Activated T-cell treated with anti-CD3 and anti-CD28 coated beads, Interleukin-2, amount 50 U/mL, for 4 hours (primary cell): ENCODE measurements at regions not wholly inside any gene's neighbourhood (a gene's known extent, or its start where the extent isn't known, plus 50 kb on each side); places are given as distances from the start of the nearest gene placed in this dataset.
A peak's percentile ranks its signal among the peaks of the same experiment; 100 is the strongest.

Experiments used
- ATAC-seq, 2 donors: fragments of 200-7000 bp; cut with Tn5 transposase; one replicate each; pipeline ENCODE4 v1.10.0; 2021
- DNase-seq: peaks from one replicate; pipeline ENCODE4 v3.0.0-alpha.2; 2020
- H3K27me3 Mint-ChIP-seq: one replicate; pipeline ENCODE4 v1.8.0; 2021; ENCODE audit warnings: low read depth, mixed read lengths
- H3K36me3 Mint-ChIP-seq: one replicate; pipeline ENCODE4 v1.8.0; 2022; ENCODE audit warnings: mixed read lengths; ENCODE audit not compliant: insufficient read depth
- H3K4me1 Mint-ChIP-seq: one replicate; pipeline ENCODE4 v1.8.0; 2021; ENCODE audit warnings: low read depth, mixed read lengths
- H3K4me3 Mint-ChIP-seq: one replicate; pipeline ENCODE4 v1.8.0; 2021; ENCODE audit warnings: mild to moderate bottlenecking, moderate library complexity, mixed read lengths
- H3K9me3 Mint-ChIP-seq: one replicate; pipeline ENCODE4 v1.8.0; 2021; ENCODE audit warnings: mixed read lengths

- no peaks in the 10 kb centered on the region for H3K9me3 Mint-ChIP-seq
- no peak for ATAC-seq
- no peak for DNase-seq
- no peaks in the 10 kb centered on the region for H3K36me3 Mint-ChIP-seq
- no peak overlapping the region for H3K4me3 Mint-ChIP-seq
- H3K27me3 Mint-ChIP-seq = no peaks in the 10 kb centered on the region
- peaks cover 11% of the 10 kb centered on the region for H3K4me1 Mint-ChIP-seq
Observed at GRCh38 chr6:6851949-6852261, 255.9 kb upstream of the RREB1 start.

GRCh38 chr6:6856538-6857523, 250.9 kb upstream of the RREB1 start:
- no peaks in the 10 kb centered on the region for H3K9me3 Mint-ChIP-seq
- DNase-seq (peak; percentile 34), ATAC-seq (peak; percentile 88 to 92)
- H3K4me1 Mint-ChIP-seq = peaks cover 14% of the 10 kb centered on the region
- no peaks in the 10 kb centered on the region for H3K36me3 Mint-ChIP-seq
- H3K4me3 Mint-ChIP-seq = peak overlapping the region; percentile 49
- peaks cover 4% of the 10 kb centered on the region for H3K27me3 Mint-ChIP-seq

- DNase-seq (no peak), ATAC-seq (no peak)
- peaks cover 14% of the 10 kb centered on the region for H3K4me1 Mint-ChIP-seq
- no peak overlapping the region for H3K4me3 Mint-ChIP-seq
- H3K27me3 Mint-ChIP-seq = peaks cover 4% of the 10 kb centered on the region
- H3K36me3 Mint-ChIP-seq = no peaks in the 10 kb centered on the region
- no peaks in the 10 kb centered on the region for H3K9me3 Mint-ChIP-seq
Observed at GRCh38 chr6:6857528-6857927, 250.2 kb upstream of the RREB1 start.

GRCh38 chr6:6858533-6858982, 249.2 kb upstream of the RREB1 start:
- DNase-seq = no peak
- Mint-ChIP-seq H3K36me3 (no peaks in the 10 kb centered on the region), H3K4me3 (no peak overlapping the region), H3K4me1 (peaks cover 14% of the 10 kb centered on the region), H3K9me3 (no peaks in the 10 kb centered on the region), H3K27me3 (peaks cover 4% of the 10 kb centered on the region)
- no peak for ATAC-seq

- H3K36me3 Mint-ChIP-seq = peaks cover 2% of the 10 kb centered on the region
- ATAC-seq = no peak
- H3K4me1 Mint-ChIP-seq = peaks cover 14% of the 10 kb centered on the region
- no peak overlapping the region for H3K4me3 Mint-ChIP-seq
- peaks cover 4% of the 10 kb centered on the region for H3K27me3 Mint-ChIP-seq
- no peaks in the 10 kb centered on the region for H3K9me3 Mint-ChIP-seq
- no peak for DNase-seq
Observed at GRCh38 chr6:6859105-6859504, 248.7 kb upstream of the RREB1 start.

- Mint-ChIP-seq H3K36me3 (peaks cover 2% of the 10 kb centered on the region), H3K27me3 (peaks cover 4% of the 10 kb centered on the region), H3K9me3 (no peaks in the 10 kb centered on the region), H3K4me1 (peaks cover 14% of the 10 kb centered on the region), H3K4me3 (no peak overlapping the region)
- DNase-seq = no peak
- no peak for ATAC-seq
Observed at GRCh38 chr6:6859722-6860121, 248.0 kb upstream of the RREB1 start.

GRCh38 chr6:6860863-6861262, 246.9 kb upstream of the RREB1 start:
- Mint-ChIP-seq H3K36me3 (peaks cover 3% of the 10 kb centered on the region), H3K9me3 (no peaks in the 10 kb centered on the region), H3K4me1 (peaks cover 13% of the 10 kb centered on the region), H3K4me3 (no peak overlapping the region), H3K27me3 (peaks cover 4% of the 10 kb centered on the region)
- ATAC-seq = no peak
- no peak for DNase-seq

- peaks cover 8% of the 10 kb centered on the region for H3K4me1 Mint-ChIP-seq
- DNase-seq = no peak
- H3K9me3 Mint-ChIP-seq = no peaks in the 10 kb centered on the region
- H3K27me3 Mint-ChIP-seq = peaks cover 4% of the 10 kb centered on the region
- no peak for ATAC-seq
- H3K36me3 Mint-ChIP-seq = peaks cover 3% of the 10 kb centered on the region
- H3K4me3 Mint-ChIP-seq = no peak overlapping the region
Observed at GRCh38 chr6:6861351-6861894, 246.3 kb upstream of the RREB1 start.

GRCh38 chr6:6861995-6862394, 245.8 kb upstream of the RREB1 start:
- H3K4me3 Mint-ChIP-seq = no peak overlapping the region
- DNase-seq (no peak), ATAC-seq (no peak)
- H3K36me3 Mint-ChIP-seq = peaks cover 3% of the 10 kb centered on the region
- H3K4me1 Mint-ChIP-seq = peaks cover 2% of the 10 kb centered on the region
- H3K9me3 Mint-ChIP-seq = no peaks in the 10 kb centered on the region
- H3K27me3 Mint-ChIP-seq = peaks cover 4% of the 10 kb centered on the region

- Mint-ChIP-seq H3K27me3 (no peaks in the 10 kb centered on the region), H3K4me1 (no peaks in the 10 kb centered on the region), H3K4me3 (no peak overlapping the region), H3K36me3 (peaks cover 3% of the 10 kb centered on the region), H3K9me3 (no peaks in the 10 kb centered on the region)
- DNase-seq (no peak), ATAC-seq (no peak)
Observed at GRCh38 chr6:6863970-6864639, 243.7 kb upstream of the RREB1 start.

GRCh38 chr6:6865611-6866010, 242.2 kb upstream of the RREB1 start:
- Mint-ChIP-seq H3K4me1 (no peaks in the 10 kb centered on the region), H3K27me3 (no peaks in the 10 kb centered on the region), H3K36me3 (peaks cover 3% of the 10 kb centered on the region), H3K9me3 (no peaks in the 10 kb centered on the region), H3K4me3 (no peak overlapping the region)
- ATAC-seq (no peak), DNase-seq (no peak)

- DNase-seq = no peak
- Mint-ChIP-seq H3K27me3 (no peaks in the 10 kb centered on the region), H3K36me3 (peaks cover 3% of the 10 kb centered on the region), H3K4me3 (no peak overlapping the region), H3K4me1 (no peaks in the 10 kb centered on the region), H3K9me3 (no peaks in the 10 kb centered on the region)
- ATAC-seq = no peak
Observed at GRCh38 chr6:6866656-6867403, 240.9 kb upstream of the RREB1 start.

GRCh38 chr6:6867404-6867799, 240.4 kb upstream of the RREB1 start:
- Mint-ChIP-seq H3K9me3 (no peaks in the 10 kb centered on the region), H3K4me3 (no peak overlapping the region), H3K27me3 (no peaks in the 10 kb centered on the region), H3K36me3 (peaks cover 3% of the 10 kb centered on the region), H3K4me1 (no peaks in the 10 kb centered on the region)
- ATAC-seq (no peak), DNase-seq (no peak)

- no peaks in the 10 kb centered on the region for H3K9me3 Mint-ChIP-seq
- no peaks in the 10 kb centered on the region for H3K27me3 Mint-ChIP-seq
- DNase-seq = no peak
- H3K4me1 Mint-ChIP-seq = no peaks in the 10 kb centered on the region
- no peak for ATAC-seq
- peaks cover 1% of the 10 kb centered on the region for H3K36me3 Mint-ChIP-seq
- H3K4me3 Mint-ChIP-seq = no peak overlapping the region
Observed at GRCh38 chr6:6869094-6869493, 238.7 kb upstream of the RREB1 start.
